HuH-7.5 (cell line): ENCODE measurements at regions not wholly inside any gene's neighbourhood (a gene's known extent, or its start where the extent isn't known, plus 50 kb on each side); places are given as distances from the start of the nearest gene placed in this dataset.

Source experiments
- DNase-seq: peaks from one replicate; pipeline ENCODE4 v3.0.0; 2011; ENCODE audit warnings: low spot score

- DNase-seq, result no peak
Observed at GRCh38 chr2:181770150-181770549, 89.8 kb upstream of the NEUROD1 start.

- DNase-seq, result no peak
Observed at GRCh38 chr2:181771356-181771755, 91.0 kb upstream of the NEUROD1 start.

- DNase-seq, result no peak
Observed at GRCh38 chr2:181772334-181772733, 92.0 kb upstream of the NEUROD1 start.

- DNase-seq, result no peak
Observed at GRCh38 chr2:181772777-181773176, 92.5 kb upstream of the NEUROD1 start.

- DNase-seq, result no peak
Observed at GRCh38 chr2:181774685-181775084, 94.4 kb upstream of the NEUROD1 start.

GRCh38 chr2:181776336-181776735 lies 96.0 kb upstream of the NEUROD1 start:
- no peak for DNase-seq

GRCh38 chr2:181777734-181778133 lies 97.4 kb upstream of the NEUROD1 start:
- DNase-seq, result no peak

- no peak for DNase-seq
Observed at GRCh38 chr2:181778621-181779201, 98.4 kb upstream of the NEUROD1 start.

GRCh38 chr2:181779288-181780021 lies 99.1 kb upstream of the NEUROD1 start:
- DNase-seq, result no peak

GRCh38 chr2:181780047-181780651 lies 99.8 kb upstream of the NEUROD1 start:
- DNase-seq, result no peak

- no peak for DNase-seq
Observed at GRCh38 chr2:181780657-181781056, 100.3 kb upstream of the NEUROD1 start.

GRCh38 chr2:181781078-181781786 lies 100.9 kb upstream of the NEUROD1 start:
- no peak for DNase-seq

GRCh38 chr2:181782660-181783059 lies 102.3 kb upstream of the NEUROD1 start:
- no peak for DNase-seq

GRCh38 chr2:181784556-181784955 lies 104.2 kb upstream of the NEUROD1 start:
- no peak for DNase-seq

GRCh38 chr2:181785691-181786344 lies 105.5 kb upstream of the NEUROD1 start:
- no peak for DNase-seq

- DNase-seq, result no peak
Observed at GRCh38 chr2:181786371-181787228, 104.9 kb upstream of the ITPRID2 start.

GRCh38 chr2:181787310-181788048 lies 104.1 kb upstream of the ITPRID2 start:
- DNase-seq, result no peak

GRCh38 chr2:181788897-181789555 lies 102.5 kb upstream of the ITPRID2 start:
- no peak for DNase-seq

GRCh38 chr2:181789827-181790448 lies 101.6 kb upstream of the ITPRID2 start:
- DNase-seq, result no peak
